Osteocyte (in vitro differentiated cells): ENCODE measurements at regions not wholly inside any gene's neighbourhood (a gene's known extent, or its start where the extent isn't known, plus 50 kb on each side); places are given as distances from the start of the nearest gene placed in this dataset.
"Not testable (repeated sequence)": the region's sequence is repeated elsewhere in the genome, so short reads cannot be mapped to it uniquely, and the experiment has no call there.

Experiments
- DNase-seq: peaks from one replicate; pipeline ENCODE4 v3.0.0; 2021; ENCODE audit warnings: mixed read lengths; ENCODE audit not compliant: unreplicated experiment; ENCODE audit errors: extremely low spot score
- H3K27ac Mint-ChIP-seq: one replicate; pipeline ENCODE4 v1.8.0; 2021; ENCODE audit warnings: mild to moderate bottlenecking, mixed read lengths; ENCODE audit not compliant: unreplicated experiment
- H3K27me3 Mint-ChIP-seq: one replicate; pipeline ENCODE4 v1.8.0; 2021; ENCODE audit warnings: mixed read lengths; ENCODE audit not compliant: unreplicated experiment
- H3K36me3 Mint-ChIP-seq: one replicate; pipeline ENCODE4 v1.8.0; 2021; ENCODE audit warnings: mixed read lengths; ENCODE audit not compliant: unreplicated experiment
- H3K4me1 Mint-ChIP-seq: one replicate; pipeline ENCODE4 v1.8.0; 2021; ENCODE audit warnings: mixed read lengths; ENCODE audit not compliant: unreplicated experiment
- H3K4me3 Mint-ChIP-seq: one replicate; pipeline ENCODE4 v1.8.0; 2021; ENCODE audit warnings: mild to moderate bottlenecking, moderate library complexity, mixed read lengths; ENCODE audit not compliant: unreplicated experiment
- H3K9me3 Mint-ChIP-seq: one replicate; pipeline ENCODE4 v1.8.0; 2021; ENCODE audit warnings: mixed read lengths; ENCODE audit not compliant: unreplicated experiment
- CTCF ChIP-seq: fragments of 200-600 bp; sonication (generic); IDR thresholded peaks from 2 replicates; pipeline ENCODE4 v1.5.0; 2021; ENCODE audit warnings: antibody characterized with exemption, mild to moderate bottlenecking, moderate library complexity

GRCh38 chr1:56125316-56125715 lies 454.0 kb downstream of the PLPP3 start:
- Mint-ChIP-seq H3K9me3 (peaks cover 35% of the 10 kb centered on the region), H3K27ac (no peak overlapping the region), H3K4me1 (peaks cover 3% of the 10 kb centered on the region), H3K4me3 (no peak overlapping the region), H3K27me3 (no peaks in the 10 kb centered on the region), H3K36me3 (peaks cover 11% of the 10 kb centered on the region)
- no peak for TF ChIP-seq CTCF
- no peak for DNase-seq

GRCh38 chr1:56123826-56124225 lies 455.5 kb downstream of the PLPP3 start:
- Mint-ChIP-seq H3K4me3 (no peak overlapping the region), H3K36me3 (peaks cover 11% of the 10 kb centered on the region), H3K27me3 (no peaks in the 10 kb centered on the region), H3K9me3 (peaks cover 35% of the 10 kb centered on the region), H3K27ac (no peak overlapping the region), H3K4me1 (peaks cover 7% of the 10 kb centered on the region)
- DNase-seq: no peak
- TF ChIP-seq CTCF: no peak

- no peak for TF ChIP-seq CTCF
- H3K9me3 Mint-ChIP-seq: peaks cover 35% of the 10 kb centered on the region
- no peak for DNase-seq
- H3K4me1 Mint-ChIP-seq: peaks cover 7% of the 10 kb centered on the region
- no peak overlapping the region for H3K27ac Mint-ChIP-seq
- peaks cover 11% of the 10 kb centered on the region for H3K36me3 Mint-ChIP-seq
- no peaks in the 10 kb centered on the region for H3K27me3 Mint-ChIP-seq
- H3K4me3 Mint-ChIP-seq: no peak overlapping the region
These were observed 455.9 kb downstream of the PLPP3 start for GRCh38 chr1:56123421-56123820.

- no peak overlapping the region for H3K27ac Mint-ChIP-seq
- no peak for TF ChIP-seq CTCF
- no peaks in the 10 kb centered on the region for H3K27me3 Mint-ChIP-seq
- peaks cover 11% of the 10 kb centered on the region for H3K36me3 Mint-ChIP-seq
- H3K9me3 Mint-ChIP-seq: peaks cover 19% of the 10 kb centered on the region
- H3K4me3 Mint-ChIP-seq: no peak overlapping the region
- no peak for DNase-seq
- peaks cover 7% of the 10 kb centered on the region for H3K4me1 Mint-ChIP-seq
These were observed 459.3 kb downstream of the PLPP3 start for GRCh38 chr1:56120021-56120420.

GRCh38 chr1:56118676-56119075 lies 460.7 kb downstream of the PLPP3 start:
- not testable (repeated sequence) for H3K27me3 Mint-ChIP-seq

GRCh38 chr1:56115701-56116100 lies 463.7 kb downstream of the PLPP3 start:
- DNase-seq: no peak
- Mint-ChIP-seq H3K27ac (no peak overlapping the region), H3K4me3 (no peak overlapping the region), H3K9me3 (peaks cover 12% of the 10 kb centered on the region), H3K27me3 (no peaks in the 10 kb centered on the region), H3K4me1 (peaks cover 13% of the 10 kb centered on the region), H3K36me3 (peaks cover 4% of the 10 kb centered on the region)
- no peak for TF ChIP-seq CTCF

More at GRCh38 chr1:56118676-56119075, 460.7 kb downstream of the PLPP3 start:
- not testable (repeated sequence) for H3K27ac Mint-ChIP-seq, H3K4me3 Mint-ChIP-seq, DNase-seq
- H3K9me3 Mint-ChIP-seq: peaks cover 19% of the 10 kb centered on the region
- peaks cover 11% of the 10 kb centered on the region for H3K36me3 Mint-ChIP-seq
- H3K4me1 Mint-ChIP-seq: peaks cover 12% of the 10 kb centered on the region
